ENCODE measurements at regions not wholly inside any gene's neighbourhood (a gene's known extent, or its start where the extent isn't known, plus 50 kb on each side); places are given as distances from the start of the nearest gene placed in this dataset.
"Not testable (repeated sequence)": the region's sequence is repeated elsewhere in the genome, so short reads cannot be mapped to it uniquely, and the experiment has no call there.

DNA sequence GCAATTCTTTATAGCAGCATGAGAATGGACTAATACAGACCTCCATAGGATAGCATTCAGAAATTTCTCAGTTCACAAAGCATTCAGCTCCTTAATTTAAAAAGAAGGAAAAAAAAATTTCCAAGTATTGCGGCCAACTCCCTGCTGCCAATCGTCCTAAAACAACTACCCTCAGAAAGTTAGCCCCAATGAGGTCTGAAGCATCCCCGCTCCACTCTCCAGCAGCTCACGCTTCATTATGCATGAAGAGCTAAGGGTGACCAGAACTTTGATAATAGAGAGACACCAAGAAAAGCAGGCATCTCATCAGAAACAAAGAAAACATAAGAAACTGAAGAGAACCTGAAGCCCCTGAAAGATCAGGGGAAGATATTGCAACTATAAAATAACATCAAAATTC, 172.8 kb upstream of the NUDT4 start:
- no peak for DNase-seq (ENCODE audit: low read depth, low spot score)

- no peak for DNase-seq (ENCODE audit: low read depth, low spot score)
Measured at GRCh38 chr12:93205361-93205760, 172.4 kb upstream of the NUDT4 start.

DNA sequence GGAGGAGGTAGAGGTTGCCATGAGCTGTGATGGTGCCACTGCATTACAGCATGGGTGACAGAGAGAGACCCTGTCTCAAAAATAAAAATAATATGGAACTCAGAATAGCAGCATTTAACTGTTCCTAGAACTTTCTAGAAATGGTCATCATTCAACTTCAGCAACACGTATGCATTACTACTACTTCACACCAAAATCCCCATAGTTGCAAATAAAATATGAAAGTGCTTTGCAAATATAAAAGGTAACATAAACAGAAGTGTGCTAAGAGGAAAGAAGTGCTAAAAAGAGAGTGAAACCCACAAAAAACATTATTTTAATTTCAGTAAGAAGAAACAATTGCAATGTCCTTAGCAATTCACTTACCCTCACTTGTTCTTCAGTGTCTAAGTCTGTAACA, 169.7 kb upstream of the NUDT4 start:
- DNase-seq (ENCODE audit: low read depth, low spot score) = no peak

- no peak for DNase-seq (ENCODE audit: low read depth, low spot score)
Measured at GRCh38 chr12:93214523-93215289, 163.0 kb upstream of the NUDT4 start.

- DNase-seq (ENCODE audit: low read depth, low spot score) = no peak
Measured at GRCh38 chr12:93215290-93215678, 162.4 kb upstream of the NUDT4 start.

DNA sequence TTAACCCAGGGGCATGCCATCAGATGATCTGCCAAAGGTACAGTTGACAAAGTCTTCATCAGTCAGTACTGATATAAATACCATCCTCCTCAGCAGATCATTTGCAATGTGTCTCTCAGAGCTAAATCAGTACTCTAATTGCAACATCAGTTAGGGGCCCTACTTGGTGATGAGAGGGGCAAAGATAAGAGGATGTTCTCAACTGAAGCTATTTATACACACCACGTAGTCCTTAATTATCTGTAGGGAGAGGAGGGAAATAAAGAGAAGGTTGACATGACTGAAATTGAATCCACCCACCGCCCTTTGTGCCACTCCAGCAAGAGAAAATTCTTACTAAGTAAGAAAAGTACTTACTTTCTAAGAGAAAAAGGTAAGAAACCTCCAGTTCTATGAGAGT, 157.8 kb upstream of the NUDT4 start:
- DNase-seq (ENCODE audit: low read depth, low spot score) = no peak

DNA sequence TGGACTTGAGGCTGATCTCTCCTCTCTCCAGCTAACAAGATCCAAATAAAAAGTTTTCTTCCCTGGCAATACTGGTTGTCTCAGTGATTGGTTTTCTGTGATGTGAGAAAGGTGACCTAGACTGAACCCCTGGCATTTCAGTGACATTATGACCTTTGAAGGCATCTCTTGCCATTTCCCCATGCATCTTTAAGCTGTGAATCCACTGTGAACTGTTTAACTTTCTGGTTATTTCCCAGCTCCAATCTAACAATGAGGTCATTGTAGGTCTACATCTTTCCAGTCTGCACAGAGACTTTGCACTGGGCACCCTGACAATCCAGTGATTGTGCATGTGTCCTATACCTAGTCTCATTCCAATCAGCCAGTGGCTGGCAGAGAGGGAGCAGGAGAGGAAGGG, 155.9 kb upstream of the NUDT4 start:
- DNase-seq (ENCODE audit: low read depth, low spot score) = no peak

DNA sequence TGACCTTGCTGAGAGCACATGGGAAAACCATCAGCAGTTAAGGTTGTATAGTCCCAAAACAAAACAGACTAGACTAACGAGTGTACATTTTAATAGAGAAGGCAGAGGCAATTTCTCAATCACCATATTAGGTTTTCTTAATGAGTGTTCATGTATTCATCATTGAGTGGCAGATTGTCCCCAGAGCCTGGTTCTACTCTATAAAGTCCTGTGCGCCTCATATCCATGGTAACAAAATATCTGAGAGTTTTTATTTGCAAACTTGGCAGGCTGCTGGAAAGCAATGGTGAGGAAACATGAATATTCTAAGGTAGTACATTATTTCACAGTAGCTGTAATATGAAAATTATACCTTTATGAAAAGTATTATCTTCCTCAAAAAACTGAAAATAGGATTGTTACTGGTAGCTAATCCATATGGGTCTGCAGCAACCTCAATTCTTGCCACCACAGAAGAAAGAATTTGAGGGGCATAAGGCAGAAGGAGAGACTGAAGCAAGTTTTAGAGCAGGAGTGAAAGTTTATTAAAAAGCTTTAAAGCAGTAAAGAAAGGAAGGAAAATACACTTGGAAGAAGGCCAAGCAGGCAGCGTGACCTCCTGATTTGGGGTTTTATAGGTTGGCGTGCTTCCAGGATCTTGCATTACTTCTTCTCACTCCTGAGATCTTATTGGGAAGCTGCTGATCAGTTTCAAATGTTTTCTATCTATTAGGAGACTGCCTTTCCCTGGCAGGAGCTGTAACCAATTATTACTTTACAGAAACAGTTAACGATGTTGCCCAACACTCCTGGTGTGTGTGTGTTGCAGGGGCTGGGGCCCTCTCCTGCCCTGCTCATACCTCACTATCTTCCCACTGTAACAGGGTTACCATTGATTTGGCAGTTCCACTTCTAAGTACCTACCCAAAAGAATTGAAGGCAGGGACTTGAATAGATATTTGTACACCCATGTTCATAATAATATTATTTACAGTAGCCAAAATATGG, 154.0 kb upstream of the NUDT4 start:
- DNase-seq (ENCODE audit: low read depth, low spot score) = no peak

DNA sequence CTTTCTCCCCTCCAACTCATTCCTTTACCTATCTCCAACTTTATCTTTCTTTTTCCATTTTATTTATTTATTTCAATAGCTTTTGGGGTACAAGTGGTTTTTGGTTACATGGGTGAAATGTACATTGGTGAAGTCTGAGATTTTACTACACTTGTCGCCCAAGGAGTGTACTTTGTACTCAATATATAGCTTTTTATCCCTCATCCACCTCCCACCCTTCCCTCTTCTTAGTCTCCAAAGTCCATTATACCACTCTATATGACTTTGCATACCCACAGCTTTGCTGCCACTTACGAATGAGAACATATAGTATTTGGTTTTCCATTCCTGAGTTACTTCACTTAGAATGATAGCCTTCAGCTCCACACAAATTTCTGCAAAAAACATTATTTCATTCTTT, 152.6 kb upstream of the NUDT4 start:
- no peak for DNase-seq (ENCODE audit: low read depth, low spot score)

DNA sequence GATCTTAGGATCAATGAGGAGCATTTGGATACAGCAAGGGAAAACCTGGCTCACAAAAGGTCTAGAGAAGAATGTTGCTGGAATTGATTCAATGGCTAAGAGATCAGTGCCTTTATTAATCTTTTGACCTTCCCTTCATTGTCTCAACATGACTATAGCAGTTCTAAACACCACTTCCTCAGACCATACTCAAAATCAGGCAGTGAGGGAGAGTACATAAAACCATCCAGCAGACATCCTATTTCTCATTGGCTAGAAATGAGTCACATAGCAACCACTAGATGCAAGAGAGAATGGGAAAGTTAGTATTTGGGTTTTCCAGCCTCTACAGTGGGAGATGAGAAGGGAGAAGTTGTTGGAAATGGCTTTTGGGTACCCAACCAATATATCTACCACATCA, 151.4 kb upstream of the NUDT4 start:
- DNase-seq (ENCODE audit: low read depth, low spot score) = no peak

GRCh38 chr12:93229494-93230325, 148.0 kb upstream of the NUDT4 start:
- no peak for DNase-seq (ENCODE audit: low read depth, low spot score)

GRCh38 chr12:93230326-93230720, 147.4 kb upstream of the NUDT4 start:
- DNase-seq (ENCODE audit: low read depth, low spot score) = no peak

- no peak for DNase-seq (ENCODE audit: low read depth, low spot score)
Measured at GRCh38 chr12:93231938-93232337, 145.8 kb upstream of the NUDT4 start.

DNA sequence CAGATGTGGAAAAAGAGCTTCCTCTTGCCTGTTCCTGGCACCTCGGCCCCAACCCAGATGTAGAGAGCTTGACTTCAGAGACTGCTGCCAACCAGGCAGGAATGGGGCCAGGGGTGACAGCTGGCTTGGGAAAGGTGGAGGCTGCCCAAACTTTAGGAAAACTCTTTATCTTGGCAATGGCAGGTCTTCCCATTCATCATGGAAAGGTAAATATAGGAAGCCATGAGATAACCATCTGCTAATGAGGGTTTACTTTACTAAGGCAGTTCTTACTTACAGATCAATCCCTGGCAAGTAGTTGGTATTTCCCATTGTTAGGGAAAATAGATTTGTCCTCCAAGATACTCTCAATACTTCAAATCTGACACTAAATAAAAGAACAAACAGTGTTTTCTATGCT, 143.1 kb upstream of the NUDT4 start:
- no peak for DNase-seq (ENCODE audit: low read depth, low spot score)

DNA sequence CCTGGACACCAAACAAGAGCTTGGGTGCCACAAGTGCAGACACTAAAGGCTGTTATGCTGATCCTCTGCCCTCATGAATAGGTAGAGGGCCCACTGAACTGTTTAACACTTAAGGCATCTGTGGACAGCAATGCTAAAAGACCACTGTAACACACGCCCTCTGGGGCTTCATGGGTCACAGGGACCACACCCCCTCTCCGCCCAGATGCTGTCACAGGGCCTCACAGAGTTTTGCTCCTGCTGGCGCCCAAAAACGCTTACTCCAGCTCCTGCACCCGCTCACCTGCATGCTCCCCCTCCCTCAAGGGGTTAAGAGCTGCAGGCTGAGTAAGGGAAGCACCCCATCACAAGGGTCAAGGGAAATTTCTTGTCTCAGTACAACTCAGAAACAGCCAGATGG, 141.8 kb upstream of the NUDT4 start:
- no peak for DNase-seq (ENCODE audit: low read depth, low spot score)

DNA sequence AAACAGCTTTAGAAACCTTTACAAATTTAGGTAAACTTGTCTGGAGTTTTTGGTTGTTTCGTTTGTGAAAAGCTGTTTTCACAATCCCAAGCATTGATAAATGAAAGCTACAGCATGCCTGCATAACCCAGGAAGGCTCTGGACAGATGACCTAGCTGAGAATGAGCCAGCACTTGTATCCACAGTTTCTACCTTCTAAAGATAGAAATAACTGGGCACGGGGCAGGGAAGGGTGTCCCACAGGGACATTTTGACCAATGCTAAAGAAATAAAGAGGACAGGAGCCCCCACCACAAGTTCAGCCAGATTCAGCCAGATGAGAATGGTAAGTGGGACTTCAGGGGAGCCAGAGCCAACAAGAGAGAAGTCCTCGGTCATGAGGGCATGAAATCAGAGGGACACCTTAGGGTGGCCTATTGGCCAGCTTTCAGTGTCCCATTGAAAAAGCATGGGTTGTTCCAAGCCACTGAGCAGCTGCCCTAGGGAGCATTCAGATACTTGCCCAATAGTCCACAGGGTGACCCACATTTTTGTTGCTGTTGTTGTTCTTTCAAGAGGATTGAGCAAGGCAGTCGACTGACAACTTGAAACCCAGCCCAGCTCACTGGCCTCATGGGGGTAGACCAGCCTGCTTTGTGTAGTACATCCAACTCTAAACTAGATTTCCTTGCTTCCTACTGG, 140.3 kb upstream of the NUDT4 start:
- DNase-seq (ENCODE audit: low read depth, low spot score) = no peak

DNA sequence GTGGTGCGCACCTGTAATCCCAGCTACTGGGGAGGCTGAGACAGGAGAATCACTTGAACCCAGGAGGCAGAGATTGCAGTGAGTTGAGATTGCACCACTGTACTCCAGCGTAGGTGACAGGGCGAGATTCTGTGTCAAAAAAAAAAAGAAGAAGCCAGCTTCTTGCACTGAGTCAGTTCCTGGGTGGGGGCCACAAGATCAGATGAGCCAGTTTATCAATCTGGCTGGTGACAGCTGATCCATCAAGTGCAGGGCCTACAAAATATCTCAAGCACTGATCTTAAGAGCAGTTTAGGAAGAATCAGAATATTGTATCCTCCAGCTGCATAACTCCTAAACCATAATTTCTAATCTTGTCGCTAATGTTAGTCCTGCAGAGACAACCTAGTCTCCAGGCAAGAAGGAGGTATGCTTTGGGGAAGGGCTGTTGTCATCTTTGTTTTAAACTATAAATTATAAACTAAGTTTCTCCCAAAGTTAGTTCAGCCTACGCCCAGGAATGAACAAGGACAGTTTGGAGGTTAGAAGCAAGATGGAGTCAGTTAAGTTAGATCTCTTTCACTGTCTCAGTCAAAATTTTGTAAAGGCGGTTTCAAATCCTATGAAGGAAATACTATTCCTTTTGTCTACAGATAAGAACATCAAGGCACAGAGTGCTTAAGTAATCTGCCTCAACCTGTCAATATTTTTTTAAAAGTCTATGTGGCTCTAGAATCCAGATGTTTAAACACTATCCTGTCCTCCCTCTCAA, 139.0 kb upstream of the NUDT4 start:
- DNase-seq (ENCODE audit: low read depth, low spot score) = not testable (repeated sequence)

DNA sequence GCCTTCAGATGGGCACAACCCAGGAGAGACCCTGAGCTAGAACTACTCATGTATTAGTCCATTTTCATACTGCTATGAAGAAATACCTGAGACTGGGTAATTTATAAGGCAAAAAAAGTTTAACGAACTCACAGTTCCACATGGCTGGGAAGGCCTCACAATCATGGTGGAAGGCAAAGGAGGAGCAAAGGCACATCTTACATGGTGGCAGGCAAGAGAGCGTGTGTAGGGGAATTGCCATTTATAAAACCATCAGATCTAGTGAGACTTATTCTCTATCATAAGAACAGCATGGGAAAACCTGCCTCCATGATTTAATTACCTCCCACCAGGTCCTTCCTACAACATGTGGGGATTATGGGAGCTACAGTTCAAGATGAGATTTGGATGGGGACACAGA, 137.9 kb upstream of the NUDT4 start:
- not testable (repeated sequence) for DNase-seq (ENCODE audit: low read depth, low spot score)

GRCh38 chr12:93242154-93242972, 135.4 kb upstream of the NUDT4 start:
- no peak for DNase-seq (ENCODE audit: low read depth, low spot score)

- DNase-seq (ENCODE audit: low read depth, low spot score) = no peak
Measured at GRCh38 chr12:93243382-93243688, 134.4 kb upstream of the NUDT4 start.
